Peyer's patch (tissue), 4 donors: ENCODE measurements at regions not wholly inside any gene's neighbourhood (a gene's known extent, or its start where the extent isn't known, plus 50 kb on each side); places are given as distances from the start of the nearest gene placed in this dataset.
A peak's percentile ranks its signal among the peaks of the same experiment; 100 is the strongest.
"Not testable (repeated sequence)": the region's sequence is repeated elsewhere in the genome, so short reads cannot be mapped to it uniquely, and the experiment has no call there.

ENCODE experiments used
- DNase-seq, 3 donors: peaks; one replicate each; pipeline ENCODE4 v3.0.0-alpha.2; 2017 to 2019
- H3K27ac ChIP-seq, 4 donors: fragments of 200-600 bp; sonication (generic); one replicate each; pipeline ENCODE4 v1.5.1; 2016 to 2019
- H3K27me3 ChIP-seq, 2 donors: fragments of 200-600 bp; sonication (generic); one replicate each; pipeline ENCODE4 v1.5.1; 2019
- H3K36me3 ChIP-seq, 3 donors: fragments of 200-600 bp; sonication (generic); one replicate each; pipeline ENCODE4 v1.5.1; 2016 to 2019
- H3K4me1 ChIP-seq, 4 donors: fragments of 200-600 bp; sonication (generic); one replicate each; pipeline ENCODE4 v1.5.1; 2016 to 2019
- H3K4me3 ChIP-seq, 4 donors: fragments of 200-600 bp; sonication (generic); 1 replicate in 3 of 4; 2 replicates in 1 of 4; pipeline ENCODE4 v1.5.1; 2016 to 2019; ENCODE audit warnings: mild to moderate bottlenecking in 1 of 4
- H3K9me3 ChIP-seq, 4 donors: fragments of 200-600 bp; sonication (generic); one replicate each; pipeline ENCODE4 v1.5.1; 2016 to 2019; ENCODE audit warnings: mild to moderate bottlenecking in 1 of 4
- CTCF ChIP-seq, 6 experiments: fragments of 450-650 bp in 4 of 6; fragments of 200-600 bp in 2 of 6; sonication (generic) in 1 of 6; IDR thresholded peaks; one replicate each; pipeline ENCODE4 v1.5.1; 2017 to 2019; ENCODE audit warnings: antibody characterized with exemption in 6 of 6, mild to moderate bottlenecking in 3 of 6, moderate library complexity in 1 of 6
- POLR2A ChIP-seq, 2 donors: fragments of 450-650 bp; IDR thresholded peaks; one replicate each; pipeline ENCODE4 v1.5.1; 2017; ENCODE audit warnings: antibody characterized with exemption in 2 of 2, mild to moderate bottlenecking in 2 of 2, moderate library complexity in 2 of 2

- no peak for DNase-seq
- Histone ChIP-seq H3K4me3 (no peak overlapping the region), H3K9me3 (no peaks in the 10 kb centered on the region), H3K36me3 (no peaks in the 10 kb centered on the region), H3K4me1 (peaks cover 0 to 14% (median 0%) of the 10 kb centered on the region in 4 donors), H3K27me3 (no peaks in the 10 kb centered on the region), H3K27ac (no peak overlapping the region)
- no peak for TF ChIP-seq CTCF (IDR thresholded peaks at IDR 0.05)
- no peak for TF ChIP-seq POLR2A (IDR thresholded peaks at IDR 0.05)
These were observed 110.8 kb upstream of the PABPC3 start for GRCh38 chr13:24985107-24985506.

- Histone ChIP-seq H3K9me3 (no peaks in the 10 kb centered on the region), H3K36me3 (no peaks in the 10 kb centered on the region), H3K4me1 (peaks cover 0 to 14% (median 0%) of the 10 kb centered on the region in 4 donors), H3K27ac (no peak overlapping the region), H3K4me3 (no peak overlapping the region), H3K27me3 (no peaks in the 10 kb centered on the region)
- TF ChIP-seq CTCF (IDR thresholded peaks at IDR 0.05): no peak
- TF ChIP-seq POLR2A (IDR thresholded peaks at IDR 0.05): no peak
- DNase-seq: no peak
These were observed 110.0 kb upstream of the PABPC3 start for GRCh38 chr13:24985896-24986295.

GRCh38 chr13:24986826-24987225 is 109.1 kb upstream of the PABPC3 start:
- no peak for DNase-seq
- H3K36me3 ChIP-seq: no peaks in the 10 kb centered on the region
- H3K27me3 ChIP-seq: no peaks in the 10 kb centered on the region
- TF ChIP-seq CTCF (IDR thresholded peaks at IDR 0.05): no peak
- peaks cover 0 to 12% (median 0%) of the 10 kb centered on the region in 4 donors for H3K4me1 ChIP-seq
- H3K9me3 ChIP-seq: no peaks in the 10 kb centered on the region
- H3K4me3 ChIP-seq: no peak overlapping the region
- no peak overlapping the region for H3K27ac ChIP-seq

- H3K4me1 ChIP-seq, H3K4me3 ChIP-seq, H3K27ac ChIP-seq, DNase-seq, H3K36me3 ChIP-seq, H3K27me3 ChIP-seq, H3K9me3 ChIP-seq: not testable (repeated sequence)
These were observed 106.0 kb upstream of the PABPC3 start for GRCh38 chr13:24989959-24990358.

- DNase-seq, H3K36me3 ChIP-seq, H3K27me3 ChIP-seq: not testable (repeated sequence)
These were observed 103.0 kb upstream of the PABPC3 start for GRCh38 chr13:24992946-24993345.

GRCh38 chr13:24995225-24995804 is 100.6 kb upstream of the PABPC3 start:
- TF ChIP-seq POLR2A (IDR thresholded peaks at IDR 0.05): no peak
- peak; percentile 22 to 73 (median 72) for TF ChIP-seq CTCF (IDR thresholded peaks at IDR 0.05)
- DNase-seq: peak in 2 of 3 donors; percentile 37 to 82
- no peaks in the 10 kb centered on the region for H3K27me3 ChIP-seq
- no peaks in the 10 kb centered on the region for H3K9me3 ChIP-seq
- no peaks in the 10 kb centered on the region for H3K36me3 ChIP-seq
- H3K4me1 ChIP-seq: no peaks in the 10 kb centered on the region
- H3K4me3 ChIP-seq: no peak overlapping the region
- H3K27ac ChIP-seq: no peak overlapping the region

More at GRCh38 chr13:24992946-24993345, 103.0 kb upstream of the PABPC3 start:
- H3K27ac ChIP-seq, H3K4me1 ChIP-seq, H3K9me3 ChIP-seq, H3K4me3 ChIP-seq: not testable (repeated sequence)

- Histone ChIP-seq H3K36me3 (no peaks in the 10 kb centered on the region), H3K27me3 (no peaks in the 10 kb centered on the region), H3K4me3 (no peak overlapping the region), H3K27ac (no peak overlapping the region), H3K9me3 (no peaks in the 10 kb centered on the region), H3K4me1 (no peaks in the 10 kb centered on the region)
- TF ChIP-seq POLR2A (IDR thresholded peaks at IDR 0.05): no peak
- TF ChIP-seq CTCF (IDR thresholded peaks at IDR 0.05): peak in 5 of 6 experiments; percentile 30 to 70 (median 68)
- peak in 1 of 3 donors; percentile 31 for DNase-seq
These were observed 98.5 kb upstream of the PABPC3 start for GRCh38 chr13:24997367-24997967.
